IMR-90 (cell line): ENCODE measurements at regions not wholly inside any gene's neighbourhood (a gene's known extent, or its start where the extent isn't known, plus 50 kb on each side); places are given as distances from the start of the nearest gene placed in this dataset.

Experiments used
- ATAC-seq: fragments of 200-7000 bp; cut with Tn5 transposase; 2 replicates; pipeline ENCODE4 v1.9.1; 2020; ENCODE audit warnings: low read depth, mild to moderate bottlenecking, moderate library complexity
- BruUV-seq: library from RNA; stranded (reverse); fragments of 400-500 nt; replicated peaks from 2 replicates; lab custom pipeline; 2021; lab: Mats Ljungman, UMichigan
- CTCF ChIA-PET: fragments of 300-600 bp; formaldehyde crosslinking; extraction: SDS; loops from one replicate; lab custom pipeline; 2021; ENCODE audit warnings: antibody characterized with exemption; lab: Yijun Ruan, JAX
- POLR2A ChIA-PET: fragments of 300-600 bp; sonication (Branson Sonifier 250); formaldehyde crosslinking; loops from one replicate; lab custom pipeline; 2022; ENCODE audit warnings: antibody characterized with exemption; ENCODE audit not compliant: unreplicated experiment; lab: Charles Lee
- DNase-seq: peaks from one replicate; pipeline ENCODE4 v3.0.0; 2013
- H2AFZ ChIP-seq: replicated peaks from 2 replicates; pipeline ENCODE3; 2013; ENCODE audit warnings: low read length, mild to moderate bottlenecking; ENCODE audit not compliant: poor library complexity
- H2AK5ac ChIP-seq: 2 replicates; pipeline ENCODE4 v1.6.1; 2013; ENCODE audit warnings: low read depth, low read length, inconsistent platforms
- H2AK9ac ChIP-seq: replicated peaks from 2 replicates; pipeline ENCODE3; 2013; ENCODE audit warnings: mild to moderate bottlenecking, low read depth, low read length, moderate library complexity; ENCODE audit not compliant: poor library complexity
- H2BK120ac ChIP-seq: 2 replicates; pipeline ENCODE4 v1.6.1; 2013; ENCODE audit warnings: low read depth, low read length, inconsistent platforms
- H2BK15ac ChIP-seq: 3 replicates; pipeline ENCODE4 v1.6.1; 2013; ENCODE audit warnings: low read depth, low read length, inconsistent platforms
- H2BK20ac ChIP-seq: 2 replicates; pipeline ENCODE4 v1.6.1; 2013; ENCODE audit warnings: low read depth, mild to moderate bottlenecking, inconsistent platforms, low read length, moderate library complexity
- H2BK5ac ChIP-seq: 2 replicates; pipeline ENCODE4 v1.6.1; 2013; ENCODE audit warnings: mild to moderate bottlenecking, low read depth, low read length, inconsistent platforms; ENCODE audit not compliant: poor library complexity, severe bottlenecking
- H3K14ac ChIP-seq: replicated peaks from 2 replicates; pipeline ENCODE4 v1.6.1; 2013; ENCODE audit warnings: low read depth, low read length, inconsistent platforms
- H3K18ac ChIP-seq: 2 replicates; pipeline ENCODE4 v1.6.1; 2013; ENCODE audit warnings: low read depth, low read length, control low read depth
- H3K23ac ChIP-seq: 2 replicates; pipeline ENCODE4 v1.6.1; 2013; ENCODE audit warnings: low read depth, low read length, inconsistent platforms
- H3K27ac ChIP-seq: 2 replicates; pipeline ENCODE4 v1.5.1; 2013; ENCODE audit warnings: mild to moderate bottlenecking, control low read depth, low read length; ENCODE audit not compliant: insufficient read depth
- H3K27me3 ChIP-seq: 2 replicates; pipeline ENCODE4 v1.6.1; 2013; ENCODE audit warnings: low read length; ENCODE audit not compliant: control insufficient read depth, insufficient read depth
- H3K36me3 ChIP-seq: 2 replicates; pipeline ENCODE4 v1.6.1; 2013; ENCODE audit warnings: low read length, mixed read lengths; ENCODE audit not compliant: control insufficient read depth, insufficient read depth
- H3K4ac ChIP-seq: 2 replicates; pipeline ENCODE4 v1.6.1; 2013; ENCODE audit warnings: low read depth, low read length, inconsistent platforms
- H3K4me1 ChIP-seq: 2 replicates; pipeline ENCODE4 v1.6.1; 2013; ENCODE audit warnings: low read length, mixed read lengths; ENCODE audit not compliant: control insufficient read depth, insufficient read depth
- H3K4me2 ChIP-seq: 2 replicates; pipeline ENCODE4 v1.6.1; 2013; ENCODE audit warnings: low read depth, mild to moderate bottlenecking, control low read depth, low read length, moderate library complexity
- H3K4me3 ChIP-seq: 2 replicates; pipeline ENCODE4 v1.5.1; 2013; ENCODE audit warnings: low read depth, mild to moderate bottlenecking, control low read depth, low read length, moderate library complexity; ENCODE audit not compliant: insufficient read depth
- H3K56ac ChIP-seq: 2 replicates; pipeline ENCODE4 v1.6.1; 2013; ENCODE audit warnings: low read length, inconsistent platforms; ENCODE audit not compliant: insufficient read depth; ENCODE audit errors: extremely low read depth
- H3K79me1 ChIP-seq, 2 experiments: 2 replicates each; pipeline ENCODE4 v1.6.1; 2013; ENCODE audit warnings: low read length in 2 of 2, inconsistent platforms in 1 of 2, low read depth in 1 of 2
- H3K9ac ChIP-seq: 2 replicates; pipeline ENCODE4 v1.6.1; 2013; ENCODE audit warnings: low read depth, low read length, control low read depth
- H3K9me1 ChIP-seq: 2 replicates; pipeline ENCODE4 v1.6.1; 2013; ENCODE audit warnings: low read length, inconsistent platforms; ENCODE audit not compliant: insufficient read depth
- H3K9me3 ChIP-seq: 2 replicates; pipeline ENCODE4 v1.6.1; 2013; ENCODE audit warnings: low read length; ENCODE audit not compliant: control insufficient read depth, insufficient read depth
- H4K20me1 ChIP-seq: 2 replicates; pipeline ENCODE4 v1.6.1; 2013; ENCODE audit warnings: low read length, inconsistent platforms; ENCODE audit not compliant: insufficient read depth
- H4K5ac ChIP-seq: 2 replicates; pipeline ENCODE4 v1.6.1; 2013; ENCODE audit warnings: mild to moderate bottlenecking, low read depth, low read length, control low read depth
- H4K8ac ChIP-seq, 2 experiments: 2 replicates each; pipeline ENCODE4 v1.6.1; 2013; ENCODE audit warnings: low read depth in 2 of 2, low read length in 2 of 2, control low read depth in 1 of 2, inconsistent platforms in 1 of 2
- H4K91ac ChIP-seq: 2 replicates; pipeline ENCODE4 v1.6.1; 2013; ENCODE audit warnings: low read depth, low read length, inconsistent platforms; ENCODE audit not compliant: insufficient read depth
- RAD21 ChIP-seq: IDR thresholded peaks from 2 replicates; pipeline ENCODE4 v1.6.1; 2012; ENCODE audit warnings: low read length, improper control_type of control experiment
- WGBS, 2 experiments: methylation state at CpG; one replicate each; pipeline versions ENCODE4 v1.1.5 to v1.1.7; 2013; ENCODE audit warnings: missing lambda C conversion rate in 2 of 2; ENCODE audit not compliant: insufficient read length in 1 of 2; ENCODE audit errors: extremely low coverage in 2 of 2; 5-methylcytosine and 5-hydroxymethylcytosine counted together
- dilution Hi-C: fragments of 300-500 bp; cut with HindIII; formaldehyde crosslinking; loops from one replicate; pipeline ENCODE4 v1.14.3; 2018; ENCODE audit warnings: low sequenced_read_pairs; ENCODE audit not compliant: unreplicated experiment
- in situ Hi-C: fragments of 300-500 bp; cut with MboI; formaldehyde crosslinking; loops from 3 replicates; pipeline ENCODE4 v1.14.3; 2019; ENCODE audit warnings: low sequenced_read_pairs, inconsistent platforms, mixed read lengths
- intact Hi-C: fragments of 100-400 bp; cut with micrococcal nuclease; formaldehyde crosslinking; loops from 2 replicates; pipeline ENCODE4 v1.10.0; 2022

GRCh38 chr2:114040826-114041225 lies 150.9 kb downstream of the ACTR3 start:
- in situ Hi-C loops: no loop called here

More at GRCh38 chr2:114040826-114041225, 150.9 kb downstream of the ACTR3 start:
- Histone ChIP-seq H3K4me3 (no peak overlapping the region), H3K4me2 (no peak overlapping the region), H2BK20ac (no peak overlapping the region), H4K91ac (no peak overlapping the region), H3K4me1 (no peaks in the 10 kb centered on the region), H3K79me1 (no peaks in the 10 kb centered on the region), H4K8ac (no peak overlapping the region), H4K20me1 (no peaks in the 10 kb centered on the region), H3K27ac (no peak overlapping the region), H3K27me3 (peaks cover 4% of the 10 kb centered on the region; the same call in 1 of the 2 replicates), H2AFZ (no peak overlapping the region), H3K18ac (no peak overlapping the region), H3K36me3 (no peaks in the 10 kb centered on the region), H2BK5ac (no peak overlapping the region), H3K56ac (no peak overlapping the region), H2BK15ac (no peak overlapping the region), H3K14ac (no peak overlapping the region), H3K4ac (no peak overlapping the region), H2BK120ac (no peak overlapping the region), H3K9ac (no peak overlapping the region), H3K23ac (no peak overlapping the region), H2AK5ac (no peak overlapping the region), H3K9me1 (no peaks in the 10 kb centered on the region), H4K5ac (no peak overlapping the region), H3K9me3 (no peaks in the 10 kb centered on the region), H2AK9ac (no peak overlapping the region)
- POLR2A ChIA-PET: no interaction called here
- no peak for ATAC-seq
- intact Hi-C loops (no loop called here), dilution Hi-C loops (no loop called here)
- TF ChIP-seq RAD21: no peak
- DNase-seq: no peak
- WGBS, 2 experiments: 37% methylated on average over 2 of the region's 7 CpGs; no CpG with 5 or more reads in 1 of the 2 experiments
- BruUV-seq: no TSS peak
- CTCF ChIA-PET: no interaction called here
